Epidermal melanocyte (primary cell): ENCODE measurements at regions not wholly inside any gene's neighbourhood (a gene's known extent, or its start where the extent isn't known, plus 50 kb on each side); places are given as distances from the start of the nearest gene placed in this dataset.
"Not testable (repeated sequence)": the region's sequence is repeated elsewhere in the genome, so short reads cannot be mapped to it uniquely, and the experiment has no call there.

ENCODE experiments used
- DNase-seq: peaks from one replicate; pipeline ENCODE4 v3.0.0; 2011; ENCODE audit warnings: low spot score; ENCODE audit not compliant: insufficient read length

GRCh38 chr11:79623375-79623774 lies 182.5 kb upstream of the TENM4 start:
- no peak for DNase-seq

DNA sequence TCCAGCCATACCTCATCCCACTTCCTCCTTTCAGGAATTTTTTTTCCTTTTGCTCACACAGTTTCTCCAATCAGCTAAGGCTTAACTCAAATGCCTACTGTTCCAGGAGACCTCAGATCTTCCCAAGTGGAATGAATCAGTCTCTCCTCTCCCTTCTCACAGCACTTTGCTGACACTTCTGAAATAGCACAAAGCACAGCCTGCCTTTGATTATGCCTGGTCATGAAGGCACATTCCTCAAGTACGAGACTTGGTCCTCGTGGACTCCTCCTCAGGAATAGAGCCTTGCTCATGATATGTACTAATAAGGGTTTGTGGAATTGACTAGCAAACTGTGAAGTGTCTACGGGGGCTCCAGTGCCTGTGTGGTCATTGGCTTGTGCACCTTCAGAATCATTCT lies 176.7 kb upstream of the TENM4 start:
- no peak for DNase-seq

- DNase-seq, result no peak
These were observed 175.6 kb upstream of the TENM4 start for GRCh38 chr11:79616392-79616851.

DNA sequence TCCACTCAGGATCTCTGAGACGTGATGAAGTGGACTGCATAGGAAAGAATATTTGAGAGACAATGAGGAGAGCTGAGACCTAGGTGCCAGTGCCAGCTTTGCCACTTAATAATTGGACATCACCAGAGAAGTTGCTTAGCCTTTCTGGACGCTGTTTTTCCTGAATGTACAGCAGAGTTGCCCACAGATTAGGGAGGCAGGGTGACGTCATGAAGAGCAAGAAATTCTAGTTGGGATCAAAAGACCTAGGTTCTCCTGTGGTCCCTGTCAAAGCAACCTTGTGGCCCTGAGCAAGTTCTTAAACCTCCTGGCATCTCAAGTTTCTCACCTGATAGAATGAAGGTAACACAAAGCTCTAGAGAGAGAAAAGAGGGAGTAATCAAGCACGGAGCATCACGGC lies 174.6 kb upstream of the TENM4 start:
- no peak for DNase-seq

DNA sequence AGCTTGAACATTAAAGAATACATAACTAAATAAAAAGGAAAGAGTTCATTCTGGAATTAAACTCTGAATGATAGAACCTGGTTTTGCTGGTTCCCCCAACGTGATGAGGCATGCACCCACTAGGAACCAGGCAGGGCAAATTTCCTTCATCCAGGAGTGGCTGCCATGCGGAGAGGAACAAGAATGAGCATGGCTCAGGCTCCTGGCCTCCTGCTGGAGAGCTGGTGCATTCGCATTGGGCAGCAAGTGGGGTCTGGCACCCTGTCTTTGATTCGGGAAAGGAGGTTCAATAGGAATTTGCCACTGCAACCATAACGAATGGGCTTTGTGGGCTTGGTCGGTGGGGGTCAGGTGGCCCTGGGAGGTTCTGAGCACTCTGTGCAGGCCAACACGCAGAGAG lies 169.8 kb upstream of the TENM4 start:
- DNase-seq, result no peak

GRCh38 chr11:79610139-79610538 lies 169.3 kb upstream of the TENM4 start:
- DNase-seq, result no peak

DNA sequence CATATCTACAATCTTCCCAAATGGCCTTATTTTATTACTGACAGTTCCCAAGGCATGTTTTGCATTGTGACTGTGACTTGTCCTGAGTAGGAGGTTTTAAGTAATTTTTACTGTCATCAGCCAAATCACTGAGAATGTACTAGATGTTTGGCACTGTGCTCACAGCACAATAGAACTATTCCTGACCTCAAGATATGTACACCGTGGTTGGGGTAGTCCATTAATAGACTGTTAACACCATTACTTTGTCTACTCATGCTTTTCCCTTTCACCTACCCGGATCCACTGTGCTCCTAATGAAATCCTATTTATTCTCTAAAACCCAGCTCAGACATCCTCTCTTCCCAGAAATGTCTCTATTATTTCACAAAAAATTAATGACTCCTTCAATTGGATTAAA lies 168.7 kb upstream of the TENM4 start:
- DNase-seq, result no peak

DNA sequence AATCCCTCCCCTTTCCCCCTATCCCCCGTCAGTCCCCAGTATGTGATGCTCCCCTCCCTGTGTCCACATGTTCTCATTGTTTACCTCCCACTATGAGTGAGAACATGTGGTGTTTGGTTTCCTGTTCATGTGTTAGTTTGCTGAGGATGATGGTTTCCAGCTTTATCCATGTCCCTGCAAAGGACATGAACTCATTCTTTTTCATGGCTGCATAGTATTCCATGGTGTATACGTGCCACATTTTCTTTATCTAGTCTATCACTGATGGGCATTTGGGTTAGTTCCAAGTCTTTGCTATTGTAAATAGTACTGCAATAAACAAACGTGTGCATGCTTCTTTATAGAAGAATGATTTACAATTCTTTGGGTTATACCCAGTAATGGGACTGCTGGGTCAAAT lies 165.6 kb upstream of the TENM4 start:
- not testable (repeated sequence) for DNase-seq

DNA sequence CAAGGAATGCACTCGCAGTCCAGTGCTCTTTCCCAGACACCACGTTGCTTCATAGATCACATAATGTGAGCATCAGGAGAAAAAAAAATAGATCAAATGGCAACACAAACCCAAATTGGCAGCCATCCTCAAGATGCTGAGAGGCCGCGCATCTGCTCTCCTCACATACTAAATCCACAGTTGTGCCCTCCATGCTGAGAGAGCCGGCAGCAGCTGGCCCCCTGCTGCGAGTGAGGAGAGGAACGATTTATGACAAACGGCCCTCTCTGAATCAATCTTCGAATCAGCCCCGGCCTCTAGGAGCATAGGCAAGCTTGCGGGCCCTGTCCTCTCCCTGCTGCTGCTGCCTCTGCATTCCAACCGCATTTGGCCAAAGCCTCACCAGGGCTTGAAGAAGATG lies 159.9 kb upstream of the TENM4 start:
- no peak for DNase-seq

DNA sequence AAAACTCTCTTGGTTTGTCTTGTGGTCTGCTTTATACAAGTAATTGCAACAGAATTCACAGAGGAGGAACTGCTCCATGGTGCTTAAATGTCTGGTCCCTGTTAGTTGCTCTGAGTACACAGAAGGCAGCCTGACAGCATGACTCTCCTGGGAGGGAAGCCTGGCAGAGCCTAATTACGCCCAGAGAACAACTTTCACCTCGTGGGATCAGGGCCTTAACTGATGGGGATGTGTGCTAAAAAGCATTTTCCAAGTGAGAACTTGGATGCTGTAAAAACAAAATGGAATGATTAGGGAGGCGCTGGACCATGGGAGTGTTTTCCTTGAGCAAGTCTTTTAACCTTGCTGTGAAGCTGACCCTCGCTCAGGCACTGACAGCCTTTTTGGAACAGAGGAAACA lies 154.0 kb upstream of the TENM4 start:
- no peak for DNase-seq

DNA sequence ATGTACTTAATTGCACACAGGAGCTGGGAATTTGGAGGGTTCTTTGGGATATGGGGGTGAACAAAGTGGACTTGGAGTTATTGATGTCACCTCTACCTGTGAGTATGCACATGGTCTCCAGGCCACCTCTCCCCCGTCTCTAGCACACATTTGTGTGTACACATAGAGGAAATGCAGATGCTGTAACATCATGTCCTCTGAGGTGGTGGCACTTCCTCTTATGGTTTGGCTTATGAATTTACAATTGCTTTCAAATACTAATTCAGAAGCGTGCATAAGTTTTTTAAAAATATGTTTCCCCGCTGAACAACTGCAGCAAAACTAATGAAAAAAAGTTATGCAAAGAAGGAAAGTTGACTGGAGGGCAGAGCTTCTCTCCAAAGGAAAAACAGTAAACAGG lies 152.0 kb upstream of the TENM4 start:
- DNase-seq, result no peak

- no peak for DNase-seq
These were observed 151.6 kb upstream of the TENM4 start for GRCh38 chr11:79592406-79592805.

- DNase-seq, result no peak
These were observed 141.6 kb upstream of the TENM4 start for GRCh38 chr11:79582434-79582833.

DNA sequence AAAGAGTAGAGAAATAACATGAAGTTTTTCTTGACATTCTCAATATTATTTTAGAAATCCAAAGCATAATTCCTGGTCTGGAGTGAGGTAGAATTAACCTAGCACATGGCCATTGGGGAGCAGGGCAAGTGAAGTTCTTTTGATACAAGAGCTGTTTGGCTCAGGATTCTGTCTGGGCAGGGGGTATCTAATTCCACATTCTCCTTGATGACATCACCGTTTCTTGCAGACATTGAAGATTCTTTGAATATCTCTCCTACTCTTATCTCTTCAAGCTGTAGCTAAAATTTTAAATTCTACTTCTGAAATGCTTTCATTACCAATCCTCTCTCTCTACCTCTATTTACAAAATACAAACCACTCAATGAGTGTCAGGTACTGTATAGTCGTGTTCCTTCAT lies 138.2 kb upstream of the TENM4 start:
- no peak for DNase-seq

DNA sequence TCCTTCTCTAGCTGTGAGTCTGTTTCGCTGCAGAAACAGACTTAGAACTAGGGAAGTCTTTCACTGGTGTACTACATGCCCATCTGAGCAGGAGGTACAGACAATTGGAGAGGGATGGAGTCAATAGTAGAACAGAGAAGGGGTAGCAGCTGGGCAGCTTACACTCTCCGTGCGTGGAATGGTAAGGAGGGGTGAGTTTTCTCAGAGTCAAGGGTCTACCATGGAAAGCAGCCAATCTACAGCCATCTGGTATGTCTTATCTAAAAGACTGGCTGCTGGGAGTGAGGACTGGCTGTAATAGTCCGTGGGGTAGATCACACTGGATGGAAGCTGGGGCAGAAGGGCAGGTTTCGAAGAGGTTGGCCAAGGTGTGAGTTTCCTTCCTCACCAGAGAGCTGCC lies 137.3 kb upstream of the TENM4 start:
- no peak for DNase-seq

DNA sequence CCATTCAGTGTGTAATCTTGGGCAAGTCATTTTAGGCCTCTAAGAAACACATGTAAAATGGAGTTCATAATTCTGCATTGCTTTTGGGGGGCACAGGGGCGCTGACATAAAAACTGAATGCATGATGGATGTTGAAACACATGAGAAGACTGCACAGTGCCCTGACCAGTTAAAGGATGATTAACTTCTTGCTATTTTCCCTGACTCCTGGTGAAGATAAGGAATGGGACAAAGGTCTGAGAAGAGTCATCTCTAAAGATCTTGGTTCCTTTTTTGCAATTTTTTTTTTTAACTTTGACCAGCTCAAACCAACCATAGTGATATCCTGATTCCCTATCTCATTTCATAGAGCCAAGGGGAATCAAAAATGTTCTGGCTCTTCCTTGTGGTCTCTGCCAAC lies 134.9 kb upstream of the TENM4 start:
- DNase-seq, result no peak

DNA sequence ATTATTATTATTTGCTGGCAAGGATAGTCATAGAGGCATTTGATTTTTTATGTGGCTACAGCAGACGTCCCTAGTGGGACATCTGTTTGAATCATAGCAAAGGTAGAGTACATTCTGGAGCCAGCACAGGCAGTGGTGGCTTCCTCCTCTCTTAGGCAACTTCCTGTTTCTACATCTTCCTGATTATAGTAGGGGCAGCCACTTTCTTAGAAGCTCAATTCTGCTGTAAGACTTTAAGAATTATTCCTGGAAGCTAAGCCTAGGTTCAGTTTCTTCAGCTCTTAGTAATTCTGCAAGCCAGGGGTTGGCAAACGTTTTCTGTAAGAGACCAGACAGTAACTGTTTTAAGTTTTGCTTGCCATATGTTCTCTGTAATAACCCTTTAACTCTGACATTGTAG lies 129.3 kb upstream of the TENM4 start:
- DNase-seq, result no peak

GRCh38 chr11:79564288-79564925 lies 123.6 kb upstream of the TENM4 start:
- DNase-seq, result no peak

- no peak for DNase-seq
These were observed 120.7 kb upstream of the TENM4 start for GRCh38 chr11:79561496-79561895.

- no peak for DNase-seq
These were observed 110.0 kb upstream of the TENM4 start for GRCh38 chr11:79550809-79551208.

DNA sequence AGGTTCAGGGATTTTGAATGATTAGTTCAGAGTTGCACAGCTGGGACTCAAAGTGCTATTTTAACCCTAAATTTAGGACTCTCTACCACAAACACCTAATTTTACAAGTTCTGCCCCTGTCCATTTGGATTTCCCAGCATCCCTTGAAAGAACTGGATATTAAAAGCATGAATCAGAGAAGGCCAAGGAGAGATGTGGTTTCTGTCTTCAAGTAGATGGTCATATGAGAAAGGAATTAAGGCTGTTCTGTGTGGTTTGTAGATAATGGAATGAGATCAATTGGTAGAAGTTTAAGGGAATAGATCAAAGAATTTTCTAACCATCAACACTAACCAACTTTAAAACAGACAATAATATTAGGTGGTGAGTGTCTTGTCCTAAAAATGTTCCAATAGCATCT lies 106.4 kb upstream of the TENM4 start:
- no peak for DNase-seq

DNA sequence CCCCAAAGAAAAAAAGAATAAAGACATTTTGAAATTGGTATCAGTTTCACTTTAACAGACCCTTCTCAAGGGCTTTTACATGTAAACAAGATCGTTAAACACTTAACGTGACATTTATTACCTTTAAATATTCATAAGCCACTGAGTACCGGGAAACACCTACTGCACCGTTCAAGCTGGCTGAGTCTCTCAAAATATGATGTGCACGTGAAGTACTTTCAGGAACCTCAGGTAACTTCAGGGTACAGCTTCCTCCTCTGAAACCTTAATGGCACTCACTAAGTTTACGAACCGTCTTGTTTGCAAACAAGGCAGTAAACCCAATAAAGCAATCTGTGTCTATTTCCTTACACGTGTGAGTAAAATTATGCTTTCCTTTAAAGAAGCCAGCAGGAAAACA lies 105.5 kb upstream of the TENM4 start:
- DNase-seq, result no peak

- no peak for DNase-seq
These were observed 103.5 kb upstream of the TENM4 start for GRCh38 chr11:79544361-79544760.

GRCh38 chr11:79543101-79543500 lies 102.3 kb upstream of the TENM4 start:
- DNase-seq, result no peak
